NOMO-1 treated with dmso at 0.1 percent for 144 hours (cell line): ENCODE measurements at regions not wholly inside any gene's neighbourhood (a gene's known extent, or its start where the extent isn't known, plus 50 kb on each side); places are given as distances from the start of the nearest gene placed in this dataset.

ENCODE experiments used
- DNase-seq: peaks from one replicate; lab custom pipeline; 2025; ENCODE audit not compliant: unreplicated experiment; lab: John Stamatoyannopoulos, UW

GRCh38 chr14:85293612-85294234, 236.2 kb upstream of the FLRT2 start:
- DNase-seq: no peak

DNA sequence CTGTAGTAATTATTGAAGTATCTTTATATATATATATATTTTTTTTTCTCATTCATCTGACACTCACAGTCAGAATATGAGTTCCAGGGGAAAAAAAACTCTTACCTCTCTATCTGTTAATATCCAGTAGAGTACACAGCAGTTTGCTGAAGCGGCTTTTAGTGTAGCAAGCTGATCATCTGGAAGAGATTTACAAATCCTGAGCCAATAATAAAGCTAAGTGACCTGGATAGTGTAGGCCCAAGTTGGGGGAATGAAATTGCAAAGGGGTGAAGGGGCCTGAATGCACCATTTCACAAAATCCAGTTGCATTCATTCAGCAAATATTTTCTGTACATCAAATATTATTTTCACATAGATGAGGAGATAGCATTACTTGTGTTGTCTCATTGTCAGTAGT, 234.6 kb upstream of the FLRT2 start:
- DNase-seq: no peak

- no peak for DNase-seq
Observed at GRCh38 chr14:85296456-85297210, 233.3 kb upstream of the FLRT2 start.

DNA sequence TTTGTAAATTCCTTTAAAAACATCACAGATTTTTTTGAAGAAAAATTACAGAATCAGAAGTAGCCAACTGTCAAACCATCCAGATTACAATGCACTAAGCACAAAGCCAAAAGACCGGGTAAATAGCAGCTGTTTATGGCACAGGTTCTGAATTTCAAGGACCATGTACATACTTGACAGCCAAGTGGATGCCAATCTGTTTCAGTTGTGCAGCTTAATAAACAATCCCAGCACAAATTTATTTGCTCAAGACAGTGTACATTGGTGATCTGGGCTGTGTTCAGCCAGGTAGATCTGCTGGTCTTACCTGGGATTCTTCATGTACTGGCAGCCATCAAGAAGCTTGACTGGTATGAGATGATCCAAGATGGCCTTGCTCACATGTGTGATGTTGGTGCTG, 229.8 kb upstream of the FLRT2 start:
- DNase-seq: no peak

DNA sequence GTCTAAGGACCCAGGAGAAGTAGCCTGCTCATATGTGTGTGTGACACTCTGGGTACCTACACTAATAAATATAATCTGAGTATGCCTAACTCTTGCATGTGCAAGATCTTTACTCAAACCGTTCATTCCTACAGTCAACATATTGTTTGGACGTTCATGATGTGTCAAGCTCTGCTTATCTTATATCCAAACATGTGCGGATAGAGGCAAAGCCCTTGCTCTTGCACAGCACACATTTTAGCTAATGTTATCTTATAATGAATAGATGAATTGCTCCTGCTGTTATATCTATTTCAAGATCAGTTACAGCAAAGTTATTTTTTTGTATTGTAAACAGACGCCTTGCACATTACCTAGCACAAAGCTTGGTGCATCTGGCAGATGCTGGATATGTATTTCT, 228.4 kb upstream of the FLRT2 start:
- DNase-seq: no peak

DNA sequence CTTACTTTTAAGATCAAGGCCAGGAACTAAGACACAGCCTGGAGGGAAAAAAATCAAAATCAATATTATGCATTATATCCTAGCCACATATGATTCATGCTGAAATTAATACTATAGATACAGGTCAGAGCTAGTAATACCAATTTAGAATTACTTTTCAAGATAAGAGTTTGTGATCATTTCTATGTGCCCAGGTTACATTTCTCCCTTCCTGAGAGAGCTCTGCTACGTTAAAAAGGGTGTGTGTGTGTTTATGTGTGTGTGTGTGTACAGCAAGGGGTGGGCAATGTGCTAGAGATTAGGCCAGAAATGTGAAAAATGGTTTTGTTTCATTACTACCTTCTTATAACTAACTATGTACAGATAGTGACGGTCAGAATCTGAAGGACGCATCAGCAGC, 223.9 kb upstream of the FLRT2 start:
- DNase-seq: no peak

- no peak for DNase-seq
Observed at GRCh38 chr14:85308531-85309300, 221.2 kb upstream of the FLRT2 start.

DNA sequence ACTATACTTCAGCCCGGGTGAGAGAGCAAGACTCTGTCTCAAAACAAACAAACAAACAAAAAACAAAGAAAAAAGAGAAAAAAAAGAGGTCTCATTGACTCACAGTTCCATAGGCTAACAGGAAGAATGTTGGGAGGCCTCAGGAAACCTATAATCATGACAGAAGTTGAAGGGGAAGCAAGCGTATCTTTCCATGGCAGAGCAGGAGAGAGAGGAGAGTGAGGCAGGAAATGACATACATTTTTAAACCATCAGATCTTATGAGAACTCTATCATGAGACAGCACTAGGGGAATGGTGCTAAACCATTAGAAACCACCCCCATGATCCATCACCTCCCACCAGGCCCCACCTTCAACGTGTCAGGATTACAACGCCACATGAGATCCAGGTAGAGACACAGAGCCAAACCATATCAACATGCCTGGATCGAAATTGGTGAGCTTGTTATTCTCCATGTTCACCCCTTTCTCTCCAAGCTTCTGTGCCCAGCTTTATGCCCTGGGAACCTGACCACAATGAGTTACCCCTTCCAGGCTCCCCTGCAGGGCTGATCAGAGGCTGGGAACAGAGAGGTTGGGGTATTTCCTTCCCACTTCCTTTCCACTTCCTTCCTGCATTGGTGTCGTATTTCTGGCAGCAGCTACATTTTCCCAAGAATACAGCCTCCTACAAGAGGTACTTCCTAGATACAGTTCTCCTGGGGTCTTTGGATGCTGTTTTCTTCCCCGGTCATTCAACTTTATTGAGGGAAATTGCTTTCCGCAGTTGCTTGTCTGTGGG, 219.3 kb upstream of the FLRT2 start:
- no peak for DNase-seq

GRCh38 chr14:85313560-85314207, 216.3 kb upstream of the FLRT2 start:
- no peak for DNase-seq

GRCh38 chr14:85315290-85315689, 214.7 kb upstream of the FLRT2 start:
- no peak for DNase-seq

GRCh38 chr14:85315733-85316290, 214.1 kb upstream of the FLRT2 start:
- no peak for DNase-seq

- DNase-seq: no peak
Observed at GRCh38 chr14:85316701-85317410, 213.1 kb upstream of the FLRT2 start.

DNA sequence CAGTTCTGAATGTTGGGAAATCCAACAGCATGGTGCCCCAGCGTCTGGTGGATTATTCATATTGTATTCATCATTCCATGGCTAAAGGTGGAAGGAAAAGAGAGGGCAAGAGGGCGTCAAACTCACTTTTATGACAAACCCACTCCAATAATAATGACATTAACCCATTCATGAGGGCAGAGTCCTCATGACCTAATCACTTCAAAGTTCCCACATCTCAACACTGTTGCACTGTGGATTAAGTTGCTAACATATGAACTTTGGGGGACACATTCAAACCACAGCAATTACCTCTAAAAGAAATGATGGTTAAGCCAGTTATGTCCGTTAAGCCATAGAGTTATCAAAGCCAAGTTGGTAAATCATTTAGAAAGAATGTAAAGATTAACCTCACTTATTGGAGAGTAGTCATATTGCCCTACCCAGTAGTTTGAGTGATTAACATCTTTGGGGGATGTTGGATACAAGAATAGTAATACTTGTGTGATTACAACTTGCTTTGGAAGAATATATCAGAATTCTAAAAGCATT, 212.4 kb upstream of the FLRT2 start:
- DNase-seq: no peak

DNA sequence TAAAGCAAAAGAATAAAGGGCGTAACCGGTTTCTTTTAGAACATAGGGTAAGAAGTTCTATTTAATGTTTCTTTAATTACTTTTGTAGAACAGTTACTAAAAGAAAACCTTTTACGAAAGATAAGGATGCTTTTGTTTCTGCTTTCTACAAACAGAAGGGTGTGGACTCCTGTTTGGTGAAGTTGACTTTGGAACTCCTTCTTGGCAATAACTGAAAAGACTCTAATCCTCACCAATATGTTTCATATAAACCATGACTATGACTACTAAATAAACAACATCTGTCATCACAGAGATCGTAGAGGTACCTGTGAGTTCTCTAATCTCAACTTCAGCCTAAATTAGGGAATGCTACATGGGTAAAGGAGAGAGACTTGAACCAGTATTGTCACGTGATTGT, 210.8 kb upstream of the FLRT2 start:
- no peak for DNase-seq

GRCh38 chr14:85319998-85320630, 209.8 kb upstream of the FLRT2 start:
- no peak for DNase-seq

DNA sequence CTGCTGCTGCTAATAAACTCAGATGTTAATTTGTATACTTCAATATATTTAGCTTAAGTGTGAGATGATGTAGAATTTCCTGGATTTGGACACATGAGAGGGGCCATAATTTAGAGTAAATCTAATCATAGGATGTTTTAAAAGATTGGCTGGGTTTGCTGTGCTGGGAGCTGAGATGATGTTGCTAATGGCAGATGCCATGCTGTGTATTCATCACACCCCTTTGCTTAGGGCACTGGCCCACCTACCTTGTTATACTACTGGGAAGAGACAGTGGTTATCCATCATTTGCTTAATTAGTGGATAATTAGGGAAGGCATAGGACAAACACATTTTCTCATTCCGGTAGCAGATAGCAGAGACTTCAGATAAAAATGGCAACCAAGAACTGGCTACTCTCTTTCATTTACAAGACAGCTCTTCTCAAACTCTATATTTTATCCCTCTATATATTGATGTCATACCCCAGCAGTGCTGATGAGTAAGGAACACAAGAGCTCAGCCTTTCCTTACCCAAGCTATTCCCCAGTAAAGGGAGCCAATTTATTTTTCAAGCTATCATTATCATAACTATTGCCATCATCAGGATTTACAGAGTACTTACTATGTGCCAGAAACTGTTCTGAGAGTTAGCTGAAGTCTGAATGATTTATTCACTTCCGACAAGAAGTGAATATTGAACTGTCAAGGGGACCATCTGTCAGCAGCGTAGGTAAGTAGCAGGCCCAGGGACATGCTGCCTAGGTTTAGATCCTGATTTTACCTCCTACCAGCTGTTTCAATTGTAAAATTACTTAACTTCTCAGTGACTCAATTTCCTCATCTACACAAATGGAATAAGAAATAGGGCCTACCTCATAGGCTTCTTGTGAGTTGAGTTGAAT, 204.6 kb upstream of the FLRT2 start:
- DNase-seq: no peak

DNA sequence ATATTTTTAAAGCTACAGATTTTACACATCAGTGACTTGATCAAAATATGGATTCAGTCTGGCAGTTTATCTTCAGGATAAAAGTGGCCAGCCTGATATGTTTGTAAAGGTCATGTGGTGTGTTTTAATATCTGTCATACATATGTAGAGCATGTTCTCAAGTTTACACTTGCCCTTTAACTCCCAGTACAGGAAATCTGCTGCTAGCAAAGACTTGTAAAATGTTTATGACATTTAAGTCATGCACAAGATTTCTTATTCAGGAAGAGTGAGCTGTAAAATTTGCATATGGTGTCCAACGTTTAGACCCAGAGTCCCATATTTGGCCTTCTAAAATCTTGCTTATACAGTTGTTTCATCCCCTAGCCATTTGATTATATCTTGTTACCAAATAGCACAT, 197.5 kb upstream of the FLRT2 start:
- DNase-seq: no peak

- no peak for DNase-seq
Observed at GRCh38 chr14:85333313-85333712, 196.6 kb upstream of the FLRT2 start.
